ENCODE measurements at regions not wholly inside any gene's neighbourhood (a gene's known extent, or its start where the extent isn't known, plus 50 kb on each side); places are given as distances from the start of the nearest gene placed in this dataset.

DNA sequence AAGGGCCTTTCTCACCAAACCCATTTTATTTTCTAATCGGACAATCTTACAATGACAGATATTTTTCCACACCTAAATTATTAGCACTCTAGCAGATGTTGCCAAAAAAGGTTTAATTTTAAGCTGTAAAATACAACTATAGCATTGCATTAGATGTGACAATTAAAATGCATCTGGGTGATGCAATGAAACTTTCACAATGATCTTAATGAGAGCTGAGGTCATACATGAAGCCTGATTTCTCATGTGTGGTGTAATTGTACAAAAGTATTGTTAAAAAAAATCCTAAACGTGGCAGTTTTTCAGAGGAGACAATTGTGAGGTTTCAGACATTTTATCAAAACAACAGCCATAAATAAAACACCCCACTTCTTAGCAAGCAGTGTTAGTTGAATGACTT lies 606.0 kb downstream of the HDGFL1 start:
- no peak for TF ChIP-seq GATA3 (IDR thresholded peaks at IDR 0.05; ENCODE audit: low read depth, low read length)
- TF ChIP-seq GATA2 (IDR thresholded peaks at IDR 0.05; ENCODE audit: low read depth, low read length): no peak

DNA sequence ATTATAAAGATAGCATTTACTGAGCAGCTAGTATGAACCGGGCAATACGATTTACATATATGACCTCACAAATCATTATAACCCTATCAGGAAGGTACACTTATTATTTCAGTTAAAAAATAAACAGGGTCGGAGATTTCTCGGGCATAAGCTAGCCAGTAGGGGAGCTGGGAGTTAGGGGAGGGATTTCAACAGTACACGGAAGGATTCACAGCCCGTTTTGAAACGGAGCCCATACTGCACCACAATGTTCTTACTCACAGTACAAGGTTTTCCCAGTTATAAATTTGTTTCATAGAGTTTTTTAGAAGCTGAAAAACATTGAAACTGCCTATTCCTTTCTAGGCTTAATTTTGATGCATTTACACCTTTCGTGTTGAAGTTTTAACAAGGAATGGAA lies 607.1 kb downstream of the HDGFL1 start:
- TF ChIP-seq GATA2 (IDR thresholded peaks at IDR 0.05; ENCODE audit: low read depth, low read length): no peak
- no peak for TF ChIP-seq GATA3 (IDR thresholded peaks at IDR 0.05; ENCODE audit: low read depth, low read length)

DNA sequence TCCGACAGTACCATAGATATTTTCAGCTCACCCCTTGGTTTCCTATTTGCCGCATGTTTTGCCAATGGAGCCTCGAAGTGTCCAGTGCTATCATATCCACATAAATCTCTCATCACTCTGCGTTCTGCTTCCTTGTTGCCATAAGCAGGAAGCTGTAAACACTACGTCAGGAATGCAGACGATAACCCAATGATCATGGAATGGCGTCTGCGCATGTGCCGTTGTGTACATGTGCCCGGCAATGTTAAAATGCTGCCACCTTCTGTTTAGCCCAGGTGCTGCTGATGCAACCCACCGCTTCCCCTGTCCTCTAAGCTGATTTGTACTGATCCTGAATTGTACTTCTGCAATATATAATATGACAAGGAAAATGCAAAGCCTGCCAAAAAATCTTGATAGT lies 607.5 kb downstream of the HDGFL1 start:
- no peak for TF ChIP-seq GATA2 (IDR thresholded peaks at IDR 0.05; ENCODE audit: low read depth, low read length)
- no peak for TF ChIP-seq GATA3 (IDR thresholded peaks at IDR 0.05; ENCODE audit: low read depth, low read length)

DNA sequence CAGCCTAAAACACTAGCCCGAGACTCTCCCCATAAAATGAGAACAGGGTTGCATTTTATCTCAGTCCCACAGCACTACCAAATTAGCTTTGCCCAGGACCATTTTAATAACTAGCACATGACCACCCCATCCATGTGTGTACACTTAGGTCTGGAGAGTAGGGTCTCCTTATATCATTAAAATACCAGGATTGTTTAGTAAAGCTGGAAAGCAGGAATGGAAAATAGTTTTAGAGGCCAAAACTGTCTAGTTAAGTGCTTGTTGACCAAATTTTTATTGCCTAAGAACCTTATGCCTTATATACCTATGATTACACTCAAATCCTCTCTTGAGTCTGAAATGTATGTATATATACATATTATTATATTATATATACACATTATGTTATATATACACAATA lies 608.4 kb downstream of the HDGFL1 start:
- 0 out of 2 replicates have a peak, but pooled peaks have one; percentile 36 for TF ChIP-seq GATA2 (IDR thresholded peaks at IDR 0.05; ENCODE audit: low read depth, low read length)
- peak; percentile 28; the same call in 1 of the 2 replicates for TF ChIP-seq GATA3 (IDR thresholded peaks at IDR 0.05; ENCODE audit: low read depth, low read length)

DNA sequence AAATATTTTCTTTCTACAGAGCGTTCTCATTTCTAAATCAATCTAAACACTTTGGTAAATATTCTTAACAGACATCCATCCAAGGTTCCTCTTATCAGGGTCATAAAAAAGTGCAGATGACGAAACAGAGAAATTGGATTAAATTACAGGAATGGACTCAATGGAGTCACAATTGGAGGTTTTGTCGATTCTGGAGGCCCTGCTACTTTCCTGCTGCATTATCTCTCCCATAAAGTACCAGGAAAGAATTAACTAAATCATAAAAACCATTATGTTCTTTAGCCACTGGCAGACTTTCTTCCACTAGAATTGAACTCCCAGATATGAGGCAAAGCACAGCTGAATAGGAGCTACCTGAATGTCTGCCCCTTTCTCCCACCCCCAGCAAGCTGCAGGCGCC lies 610.6 kb downstream of the HDGFL1 start:
- TF ChIP-seq GATA3 (IDR thresholded peaks at IDR 0.05; ENCODE audit: low read depth, low read length) (no peak), GATA2 (IDR thresholded peaks at IDR 0.05; ENCODE audit: low read depth, low read length) (no peak)

DNA sequence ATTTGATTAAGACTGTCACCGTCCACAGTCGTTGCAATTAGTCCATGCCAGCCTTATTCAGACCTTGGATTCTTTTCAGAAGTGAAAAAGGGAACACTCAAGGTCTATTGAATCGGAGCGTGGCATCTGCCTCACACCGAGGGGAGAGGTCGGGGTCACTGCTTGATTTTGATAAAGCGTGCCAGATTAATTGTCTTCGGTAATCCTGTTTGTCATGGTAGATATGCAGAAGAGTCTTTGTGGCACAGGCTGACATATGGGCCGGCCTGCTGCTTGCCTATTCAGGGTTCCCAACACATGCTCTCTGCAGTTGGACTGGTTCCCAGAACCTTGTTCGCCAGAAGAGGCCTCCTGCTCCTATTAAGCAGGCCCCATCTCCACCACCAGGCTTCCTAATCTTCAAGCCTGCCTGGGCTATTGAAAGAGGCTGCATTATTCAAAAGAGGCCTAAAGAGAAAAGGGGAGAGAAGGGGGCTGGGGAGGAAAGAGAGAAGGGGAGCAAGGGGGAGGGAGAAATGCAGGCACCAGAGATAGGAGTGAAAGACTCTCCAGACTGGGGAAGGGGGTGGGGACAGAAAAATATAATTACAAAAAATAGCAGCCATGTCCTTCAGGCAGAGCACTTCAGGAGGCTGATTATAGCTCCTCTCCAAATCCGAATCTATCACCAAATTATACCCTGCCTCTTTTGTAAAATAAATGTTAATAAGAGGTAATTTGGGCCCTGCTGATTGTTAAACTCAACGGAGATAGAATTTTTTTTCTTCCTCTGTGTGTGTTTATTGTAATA lies 611.3 kb downstream of the HDGFL1 start:
- TF ChIP-seq GATA3 (IDR thresholded peaks at IDR 0.05; ENCODE audit: low read depth, low read length): peak; percentile 14; the same call in 1 of the 2 replicates
- peak; percentile 74 for TF ChIP-seq GATA2 (IDR thresholded peaks at IDR 0.05; ENCODE audit: low read depth, low read length)

DNA sequence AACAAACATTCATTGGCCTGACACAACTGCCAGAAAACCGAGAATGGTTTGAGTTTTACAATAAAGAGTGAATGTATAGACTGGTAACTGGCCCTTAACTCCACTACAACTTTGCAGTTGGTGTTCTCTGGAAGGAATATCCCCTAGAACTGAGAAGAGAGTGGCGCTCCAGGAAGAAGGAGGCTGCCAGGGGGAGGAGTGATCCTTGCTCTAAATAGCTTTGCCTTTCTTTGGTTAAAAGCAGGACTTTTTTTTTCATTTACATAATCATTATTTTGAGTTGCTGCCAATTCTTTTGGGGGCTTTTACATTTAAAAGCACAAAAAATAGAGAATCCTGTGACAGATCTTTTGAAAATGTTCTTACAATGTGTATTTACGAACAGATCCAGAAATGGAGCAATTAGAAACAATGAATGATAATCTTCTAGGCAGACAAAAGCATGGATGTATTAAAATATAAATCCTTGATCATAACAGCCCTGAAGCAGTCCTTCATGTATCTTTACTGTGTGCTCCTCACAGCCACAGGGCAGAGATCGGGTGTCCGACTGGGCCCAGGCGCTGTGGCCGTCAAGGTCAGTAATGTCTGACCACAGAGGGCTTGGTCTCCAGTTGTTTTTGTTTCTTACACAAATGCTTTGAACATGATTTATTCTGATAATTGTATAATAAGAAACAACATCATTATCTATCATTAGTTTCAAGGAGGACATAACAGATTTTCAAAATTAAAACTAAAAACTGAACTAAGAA lies 612.2 kb downstream of the HDGFL1 start:
- TF ChIP-seq GATA2 (IDR thresholded peaks at IDR 0.05; ENCODE audit: low read depth, low read length) (no peak), GATA3 (IDR thresholded peaks at IDR 0.05; ENCODE audit: low read depth, low read length) (no peak)

DNA sequence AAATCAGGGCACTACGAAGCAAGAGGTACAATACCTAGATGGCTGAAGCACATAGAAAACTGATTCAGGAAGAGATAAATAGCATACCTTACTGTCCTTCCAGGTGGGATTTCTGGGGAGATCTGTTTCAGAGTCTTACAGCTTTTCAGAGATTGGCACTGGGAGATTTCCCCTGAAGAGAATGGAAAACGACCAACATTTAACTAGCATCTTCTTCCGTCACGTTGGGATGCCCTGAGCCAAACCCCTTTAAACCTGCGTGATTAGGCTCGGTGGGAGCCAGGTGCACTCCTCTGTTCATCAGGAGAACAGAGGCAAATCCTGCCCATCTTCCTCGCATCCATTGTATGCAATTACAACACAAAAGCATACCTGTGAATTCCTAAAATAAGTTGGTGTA lies 614.5 kb downstream of the HDGFL1 start:
- no peak for TF ChIP-seq GATA2 (IDR thresholded peaks at IDR 0.05; ENCODE audit: low read depth, low read length)
- TF ChIP-seq GATA3 (IDR thresholded peaks at IDR 0.05; ENCODE audit: low read depth, low read length): no peak

DNA sequence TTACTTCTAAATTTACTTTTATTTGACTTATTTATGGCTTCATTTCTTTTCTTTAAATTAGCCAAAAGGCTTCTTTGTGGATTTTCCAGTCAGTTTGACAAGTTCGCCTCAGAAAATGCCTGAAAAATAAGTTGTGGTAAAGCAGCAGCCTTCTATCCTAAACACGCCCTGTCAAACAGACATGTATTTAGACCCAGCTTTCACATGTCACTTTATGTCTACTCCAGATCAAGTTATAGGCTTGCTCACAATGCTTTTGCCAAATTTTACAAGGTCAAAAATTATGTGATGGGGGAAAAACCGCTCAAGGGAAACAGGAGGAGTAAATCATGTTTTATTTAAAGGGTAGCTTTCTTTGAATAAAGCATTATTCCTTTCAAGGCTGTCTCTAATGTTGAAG lies 615.0 kb downstream of the HDGFL1 start:
- TF ChIP-seq GATA3 (IDR thresholded peaks at IDR 0.05; ENCODE audit: low read depth, low read length) (no peak), GATA2 (IDR thresholded peaks at IDR 0.05; ENCODE audit: low read depth, low read length) (no peak)

DNA sequence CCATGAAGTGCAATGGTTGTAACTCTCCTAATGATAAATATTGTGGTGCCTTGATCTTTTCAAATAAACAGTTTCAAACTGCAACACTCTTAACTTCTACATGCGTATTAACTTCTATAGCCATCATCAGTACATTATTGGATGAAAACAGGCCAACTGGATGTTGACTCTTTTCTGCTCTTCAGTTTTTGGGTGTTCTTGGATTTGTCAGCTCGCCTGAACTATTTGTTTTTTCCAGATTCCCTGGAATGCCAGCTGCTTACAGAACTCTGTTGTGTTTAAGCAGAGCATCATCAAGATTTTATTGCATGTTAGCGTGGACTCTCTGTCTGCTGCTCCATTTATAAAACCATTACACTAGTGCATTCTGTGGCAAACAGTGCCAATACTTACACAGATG lies 626.1 kb downstream of the HDGFL1 start:
- no peak for TF ChIP-seq GATA2 (IDR thresholded peaks at IDR 0.05; ENCODE audit: low read depth, low read length)
- TF ChIP-seq GATA3 (IDR thresholded peaks at IDR 0.05; ENCODE audit: low read depth, low read length): no peak

DNA sequence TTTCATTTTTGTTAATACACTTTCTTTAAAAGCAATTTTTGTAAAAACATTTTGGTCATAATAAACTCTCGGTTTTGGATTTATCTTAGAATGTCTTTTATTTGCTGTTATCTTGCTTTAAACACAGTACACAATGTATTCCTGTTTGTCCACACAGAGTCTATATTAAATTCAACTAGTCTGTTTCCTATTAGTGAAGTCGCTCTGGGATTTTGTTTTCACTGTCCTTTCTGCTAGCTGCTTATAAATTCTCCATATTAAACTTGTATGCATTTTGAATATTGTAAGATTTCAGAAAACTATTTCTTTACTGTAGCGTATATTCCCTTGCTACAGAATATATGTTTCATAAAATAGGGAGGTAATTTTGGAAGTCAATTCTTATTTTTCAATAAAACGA lies 630.2 kb downstream of the HDGFL1 start:
- TF ChIP-seq GATA3 (IDR thresholded peaks at IDR 0.05; ENCODE audit: low read depth, low read length) (no peak), GATA2 (IDR thresholded peaks at IDR 0.05; ENCODE audit: low read depth, low read length) (no peak)

DNA sequence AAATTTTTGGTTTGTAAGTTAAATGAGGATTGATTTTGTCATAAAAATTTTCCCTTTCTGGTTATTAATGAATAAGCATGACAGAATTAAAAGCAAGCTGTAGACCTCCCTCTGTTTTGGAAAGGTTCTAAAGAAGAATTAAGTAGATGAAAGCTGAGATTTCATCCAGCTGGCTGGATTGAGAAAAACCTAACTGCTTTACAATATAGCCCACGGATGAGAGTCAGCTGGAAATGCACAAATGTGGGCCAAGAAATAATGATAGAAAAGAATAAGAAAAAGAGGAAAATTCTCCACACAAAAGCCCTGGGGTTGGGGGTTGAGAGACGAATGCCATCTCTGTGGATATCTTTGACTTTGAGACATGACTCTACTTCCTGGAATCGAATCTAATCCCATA lies 631.6 kb downstream of the HDGFL1 start:
- TF ChIP-seq GATA2 (IDR thresholded peaks at IDR 0.05; ENCODE audit: low read depth, low read length) (no peak), GATA3 (IDR thresholded peaks at IDR 0.05; ENCODE audit: low read depth, low read length) (no peak)

DNA sequence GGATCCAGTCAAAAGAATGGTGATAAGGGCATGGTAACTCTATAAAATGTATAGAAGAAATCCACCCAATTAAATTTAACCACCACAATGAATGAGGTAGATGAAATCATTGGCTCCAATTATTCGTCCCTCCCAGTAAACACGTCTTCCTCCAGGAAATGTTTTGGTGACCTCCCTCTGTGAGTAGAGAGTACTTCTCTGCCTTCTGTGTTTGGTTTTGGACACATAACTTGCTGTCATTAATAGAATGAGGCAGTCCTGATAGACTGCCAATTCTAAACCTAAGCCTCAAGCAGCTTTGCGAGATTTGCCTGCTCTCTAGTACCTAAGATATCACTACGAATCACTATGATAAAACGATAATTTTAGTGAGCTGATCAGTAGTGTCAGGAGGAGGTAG lies 632.8 kb downstream of the HDGFL1 start:
- no peak for TF ChIP-seq GATA3 (IDR thresholded peaks at IDR 0.05; ENCODE audit: low read depth, low read length)
- no peak for TF ChIP-seq GATA2 (IDR thresholded peaks at IDR 0.05; ENCODE audit: low read depth, low read length)

DNA sequence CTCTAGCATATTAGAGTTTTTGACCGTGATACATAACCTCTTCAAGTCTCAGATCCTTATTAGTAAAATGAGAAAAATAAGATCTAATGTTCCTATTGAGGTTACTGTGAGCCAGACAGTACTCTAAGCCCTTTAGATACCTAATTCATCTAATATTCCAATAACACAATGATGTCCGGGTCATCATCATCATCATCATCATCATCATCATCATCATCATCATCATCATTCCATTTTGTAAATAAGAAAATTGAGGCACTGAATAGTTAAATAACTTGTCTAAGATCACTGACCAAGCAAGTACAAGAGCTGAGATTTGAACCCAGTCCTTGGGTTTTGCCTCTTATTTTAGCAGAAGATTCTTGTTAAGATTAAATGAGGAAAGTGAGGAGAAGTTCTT lies 643.0 kb downstream of the HDGFL1 start:
- TF ChIP-seq GATA3 (IDR thresholded peaks at IDR 0.05; ENCODE audit: low read depth, low read length) (no peak), GATA2 (IDR thresholded peaks at IDR 0.05; ENCODE audit: low read depth, low read length) (no peak)

DNA sequence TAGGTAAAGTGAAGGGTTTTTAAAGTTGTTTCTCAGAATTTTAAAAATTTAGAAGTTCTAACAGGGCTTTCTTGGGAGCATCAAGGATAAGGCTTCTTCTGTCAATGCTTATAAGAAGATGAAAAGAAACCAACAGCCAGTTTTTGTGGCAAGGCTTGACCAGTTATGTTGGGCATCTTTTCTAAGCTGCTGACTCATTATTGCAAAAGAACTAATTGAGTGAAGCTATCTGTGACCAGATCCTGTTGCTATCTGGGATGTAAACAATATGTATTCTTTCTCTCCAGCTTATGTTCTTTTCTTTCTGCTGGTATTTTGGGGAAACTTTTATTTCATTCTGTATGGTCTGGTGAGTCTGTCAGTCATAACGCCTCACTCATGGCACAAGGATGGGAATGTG lies 643.8 kb downstream of the HDGFL1 start:
- no peak for TF ChIP-seq GATA3 (IDR thresholded peaks at IDR 0.05; ENCODE audit: low read depth, low read length)
- no peak for TF ChIP-seq GATA2 (IDR thresholded peaks at IDR 0.05; ENCODE audit: low read depth, low read length)
